Memory B cell (primary cell): ENCODE measurements at regions not wholly inside any gene's neighbourhood (a gene's known extent, or its start where the extent isn't known, plus 50 kb on each side); places are given as distances from the start of the nearest gene placed in this dataset.

ENCODE experiments used
- ATAC-seq: fragments of 150-1000 bp; cut with Tn5 transposase; 2 replicates; pipeline ENCODE4 v1.10.0; 2021; ENCODE audit warnings: low read depth, mild to moderate bottlenecking, moderate library complexity
- DNase-seq, 2 donors: peaks; one replicate each; pipeline ENCODE4 v3.0.0; 2022; ENCODE audit warnings: low spot score in 2 of 2
- H3K27ac Mint-ChIP-seq: one replicate; pipeline ENCODE4 v1.8.0; 2022; ENCODE audit warnings: mild to moderate bottlenecking, moderate library complexity, mixed read lengths
- H3K27me3 Mint-ChIP-seq: one replicate; pipeline ENCODE4 v1.8.0; 2022; ENCODE audit warnings: mixed read lengths
- H3K36me3 Mint-ChIP-seq: one replicate; pipeline ENCODE4 v1.8.0; 2022; ENCODE audit warnings: mild to moderate bottlenecking, mixed read lengths
- H3K4me1 Mint-ChIP-seq: one replicate; pipeline ENCODE4 v1.8.0; 2022; ENCODE audit warnings: mixed read lengths
- H3K4me3 Mint-ChIP-seq: one replicate; pipeline ENCODE4 v1.8.0; 2022; ENCODE audit warnings: mild to moderate bottlenecking, moderate library complexity, mixed read lengths
- H3K9me3 Mint-ChIP-seq: one replicate; pipeline ENCODE4 v1.8.0; 2022; ENCODE audit warnings: mixed read lengths

GRCh38 chr11:134669796-134670195 is 257.8 kb upstream of the B3GAT1 start:
- no peak for DNase-seq
- Mint-ChIP-seq H3K27me3 (peaks cover 13% of the 10 kb centered on the region), H3K4me1 (no peaks in the 10 kb centered on the region), H3K9me3 (peaks cover 2% of the 10 kb centered on the region), H3K4me3 (no peak overlapping the region), H3K27ac (no peak overlapping the region), H3K36me3 (no peaks in the 10 kb centered on the region)
- no peak for ATAC-seq

DNA sequence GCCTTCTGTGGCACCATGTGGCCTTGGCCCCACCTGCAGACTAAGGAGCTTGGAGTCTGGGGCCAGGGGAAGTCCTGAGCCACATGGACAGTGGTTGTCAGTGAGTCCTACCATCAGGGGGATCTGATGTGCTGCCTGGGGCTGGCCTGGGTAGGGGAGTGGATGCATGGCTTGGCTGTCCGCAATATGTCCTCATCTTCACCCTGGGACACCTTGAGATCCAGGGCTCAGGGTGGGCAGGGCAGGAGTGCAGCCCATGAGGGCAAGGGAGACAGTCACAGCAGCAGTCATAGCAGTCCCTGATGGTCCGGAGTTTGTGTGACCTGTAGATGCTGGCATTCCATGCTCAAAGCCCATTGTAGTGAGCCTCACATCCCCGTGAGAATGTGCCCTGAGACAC is 256.8 kb upstream of the B3GAT1 start:
- H3K27me3 Mint-ChIP-seq = peaks cover 13% of the 10 kb centered on the region
- no peaks in the 10 kb centered on the region for H3K36me3 Mint-ChIP-seq
- ATAC-seq = no peak

GRCh38 chr11:134668076-134668475 is 256.0 kb upstream of the B3GAT1 start:
- H3K36me3 Mint-ChIP-seq = no peaks in the 10 kb centered on the region
- H3K4me1 Mint-ChIP-seq = no peaks in the 10 kb centered on the region
- no peak overlapping the region for H3K27ac Mint-ChIP-seq
- H3K9me3 Mint-ChIP-seq = peaks cover 2% of the 10 kb centered on the region
- ATAC-seq (no peak), DNase-seq (no peak)
- H3K27me3 Mint-ChIP-seq = peaks cover 13% of the 10 kb centered on the region
- H3K4me3 Mint-ChIP-seq = no peak overlapping the region

More for the DNA sequence above, 256.8 kb upstream of the B3GAT1 start:
- no peaks in the 10 kb centered on the region for H3K4me1 Mint-ChIP-seq
- H3K4me3 Mint-ChIP-seq = no peak overlapping the region
- H3K9me3 Mint-ChIP-seq = peaks cover 2% of the 10 kb centered on the region
- DNase-seq = no peak
- no peak overlapping the region for H3K27ac Mint-ChIP-seq

DNA sequence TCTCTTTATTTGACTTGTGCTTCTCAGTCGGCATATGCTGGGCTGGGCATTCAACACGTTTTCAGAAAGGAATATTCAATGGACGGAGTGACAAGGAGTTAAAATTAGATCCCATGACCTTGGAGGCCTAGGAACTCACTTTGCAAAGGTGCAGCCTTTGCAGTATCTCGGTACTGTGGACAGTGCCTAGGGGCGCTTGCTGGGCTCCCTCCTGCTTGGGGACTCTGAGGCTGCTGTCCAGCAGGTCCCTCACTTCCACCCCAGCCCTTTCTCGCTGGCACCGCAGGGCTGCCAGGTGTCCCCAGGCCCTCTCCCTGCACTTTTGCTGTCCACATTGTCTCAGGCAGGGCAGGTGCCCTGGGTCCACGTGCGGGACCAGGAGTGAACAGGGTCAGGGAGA is 255.5 kb upstream of the B3GAT1 start:
- no peak overlapping the region for H3K27ac Mint-ChIP-seq
- ATAC-seq = no peak

DNA sequence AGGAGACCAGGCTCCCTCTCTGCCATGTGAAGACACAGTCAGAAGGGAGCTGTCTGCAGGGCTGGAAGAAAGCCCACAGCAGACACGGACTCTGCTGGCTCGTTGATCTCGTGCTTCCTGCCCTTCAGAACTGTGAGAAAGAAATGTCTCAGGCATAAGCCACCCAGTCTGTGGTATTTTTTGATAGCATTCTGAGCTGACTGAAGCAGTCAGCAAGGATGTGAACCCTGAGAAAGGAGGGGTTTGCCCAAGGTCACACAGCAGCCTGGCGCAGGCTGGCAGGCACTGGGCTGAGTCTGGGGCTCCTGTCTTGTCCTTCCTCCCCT is 255.1 kb upstream of the B3GAT1 start:
- H3K4me1 Mint-ChIP-seq = no peaks in the 10 kb centered on the region
- H3K36me3 Mint-ChIP-seq = no peaks in the 10 kb centered on the region
- peaks cover 13% of the 10 kb centered on the region for H3K27me3 Mint-ChIP-seq
- H3K27ac Mint-ChIP-seq = no peak overlapping the region
- no peak overlapping the region for H3K4me3 Mint-ChIP-seq
- DNase-seq (no peak), ATAC-seq (no peak)
- H3K9me3 Mint-ChIP-seq = peaks cover 2% of the 10 kb centered on the region

More for the DNA sequence above, 255.5 kb upstream of the B3GAT1 start:
- H3K36me3 Mint-ChIP-seq = no peaks in the 10 kb centered on the region
- H3K9me3 Mint-ChIP-seq = peaks cover 2% of the 10 kb centered on the region
- H3K4me1 Mint-ChIP-seq = no peaks in the 10 kb centered on the region
- no peak for DNase-seq
- H3K27me3 Mint-ChIP-seq = peaks cover 13% of the 10 kb centered on the region
- no peak overlapping the region for H3K4me3 Mint-ChIP-seq

- no peak for DNase-seq
- H3K9me3 Mint-ChIP-seq = peaks cover 4% of the 10 kb centered on the region
- H3K36me3 Mint-ChIP-seq = no peaks in the 10 kb centered on the region
- H3K4me1 Mint-ChIP-seq = no peaks in the 10 kb centered on the region
- H3K27ac Mint-ChIP-seq = no peak overlapping the region
- ATAC-seq = no peak
- H3K27me3 Mint-ChIP-seq = peaks cover 13% of the 10 kb centered on the region
- no peak overlapping the region for H3K4me3 Mint-ChIP-seq
Observed at GRCh38 chr11:134666273-134667174, 254.5 kb upstream of the B3GAT1 start.

DNA sequence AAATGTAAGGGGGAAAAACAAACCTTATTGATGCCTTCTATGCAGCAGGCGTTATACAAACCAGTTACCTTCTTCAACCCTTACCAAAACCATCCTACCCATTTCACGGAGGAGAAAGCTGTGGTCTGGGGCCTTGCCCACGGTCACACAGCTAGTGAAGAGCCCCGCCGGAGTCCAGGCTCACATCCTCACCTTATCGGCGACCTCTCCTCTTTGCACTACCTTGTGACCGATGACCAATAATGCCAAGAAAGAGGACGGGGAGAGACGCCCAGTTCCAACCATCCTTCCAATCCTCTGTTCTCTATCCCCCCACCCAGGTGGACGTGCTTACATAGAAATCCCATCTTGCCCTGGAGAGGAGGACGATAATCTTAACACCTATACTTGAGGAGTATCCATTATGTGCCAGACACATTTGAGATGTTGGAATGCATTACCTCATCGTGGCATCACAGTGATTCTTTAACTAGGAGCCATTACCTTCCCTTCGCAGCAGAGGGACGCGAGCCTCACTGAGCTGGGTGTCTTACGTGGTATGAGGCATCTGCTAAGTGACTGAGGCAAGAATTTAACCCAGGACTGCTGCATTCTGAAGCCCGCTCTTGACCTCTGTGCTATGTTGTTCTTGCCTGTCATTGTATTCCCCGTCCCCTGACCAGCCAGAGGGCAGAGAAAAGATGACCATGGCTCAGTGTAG is 253.7 kb upstream of the B3GAT1 start:
- no peaks in the 10 kb centered on the region for H3K36me3 Mint-ChIP-seq
- H3K27me3 Mint-ChIP-seq = peaks cover 9% of the 10 kb centered on the region

DNA sequence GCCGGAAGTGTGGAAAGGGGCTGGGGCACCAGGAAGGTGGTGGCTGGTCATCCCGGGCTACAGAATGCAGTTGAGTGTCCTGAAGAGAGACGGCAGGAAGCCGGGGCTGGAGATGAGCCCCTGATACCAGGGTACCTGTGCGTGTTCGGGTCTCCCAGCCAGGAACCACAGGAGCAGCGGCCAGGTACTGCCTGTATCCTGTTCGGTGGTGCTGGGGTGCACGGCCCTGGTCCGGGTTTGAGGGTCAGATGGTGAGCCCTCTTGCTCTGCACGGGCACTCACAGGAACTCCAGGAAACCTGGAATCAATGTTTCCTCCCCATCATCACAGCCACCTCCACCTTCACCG is 253.1 kb upstream of the B3GAT1 start:
- Mint-ChIP-seq H3K27me3 (peaks cover 6% of the 10 kb centered on the region), H3K36me3 (no peaks in the 10 kb centered on the region), H3K27ac (no peak overlapping the region), H3K9me3 (peaks cover 7% of the 10 kb centered on the region), H3K4me1 (no peaks in the 10 kb centered on the region), H3K4me3 (no peak overlapping the region)
- ATAC-seq (no peak), DNase-seq (no peak)

More for the DNA sequence above, 253.7 kb upstream of the B3GAT1 start:
- no peak overlapping the region for H3K27ac Mint-ChIP-seq
- ATAC-seq (no peak), DNase-seq (no peak)
- H3K4me3 Mint-ChIP-seq = no peak overlapping the region
- H3K9me3 Mint-ChIP-seq = peaks cover 5% of the 10 kb centered on the region
- H3K4me1 Mint-ChIP-seq = no peaks in the 10 kb centered on the region

GRCh38 chr11:134664447-134665187 is 252.6 kb upstream of the B3GAT1 start:
- no peak overlapping the region for H3K27ac Mint-ChIP-seq
- no peaks in the 10 kb centered on the region for H3K36me3 Mint-ChIP-seq
- no peaks in the 10 kb centered on the region for H3K4me1 Mint-ChIP-seq
- peaks cover 8% of the 10 kb centered on the region for H3K9me3 Mint-ChIP-seq
- H3K4me3 Mint-ChIP-seq = no peak overlapping the region
- ATAC-seq = no peak
- DNase-seq = no peak
- peaks cover 6% of the 10 kb centered on the region for H3K27me3 Mint-ChIP-seq

GRCh38 chr11:134663506-134664313 is 251.7 kb upstream of the B3GAT1 start:
- no peaks in the 10 kb centered on the region for H3K36me3 Mint-ChIP-seq

GRCh38 chr11:134662629-134663360 is 250.8 kb upstream of the B3GAT1 start:
- ATAC-seq = no peak
- peaks cover 8% of the 10 kb centered on the region for H3K9me3 Mint-ChIP-seq

More at GRCh38 chr11:134663506-134664313, 251.7 kb upstream of the B3GAT1 start:
- peaks cover 8% of the 10 kb centered on the region for H3K9me3 Mint-ChIP-seq
- H3K4me1 Mint-ChIP-seq = no peaks in the 10 kb centered on the region
- ATAC-seq (no peak), DNase-seq (no peak)
- no peak overlapping the region for H3K27ac Mint-ChIP-seq
- peaks cover 5% of the 10 kb centered on the region for H3K27me3 Mint-ChIP-seq
- no peak overlapping the region for H3K4me3 Mint-ChIP-seq

GRCh38 chr11:134661660-134662059 is 249.6 kb upstream of the B3GAT1 start:
- Mint-ChIP-seq H3K27ac (no peak overlapping the region), H3K9me3 (peaks cover 7% of the 10 kb centered on the region), H3K4me3 (no peak overlapping the region), H3K27me3 (no peaks in the 10 kb centered on the region), H3K4me1 (no peaks in the 10 kb centered on the region), H3K36me3 (no peaks in the 10 kb centered on the region)
- DNase-seq = peak in 1 of 2 donors; percentile 2
- ATAC-seq = no peak

More at GRCh38 chr11:134662629-134663360, 250.8 kb upstream of the B3GAT1 start:
- H3K4me3 Mint-ChIP-seq = no peak overlapping the region
- no peaks in the 10 kb centered on the region for H3K36me3 Mint-ChIP-seq
- no peak overlapping the region for H3K27ac Mint-ChIP-seq
- DNase-seq = no peak
- H3K4me1 Mint-ChIP-seq = no peaks in the 10 kb centered on the region
- H3K27me3 Mint-ChIP-seq = no peaks in the 10 kb centered on the region

DNA sequence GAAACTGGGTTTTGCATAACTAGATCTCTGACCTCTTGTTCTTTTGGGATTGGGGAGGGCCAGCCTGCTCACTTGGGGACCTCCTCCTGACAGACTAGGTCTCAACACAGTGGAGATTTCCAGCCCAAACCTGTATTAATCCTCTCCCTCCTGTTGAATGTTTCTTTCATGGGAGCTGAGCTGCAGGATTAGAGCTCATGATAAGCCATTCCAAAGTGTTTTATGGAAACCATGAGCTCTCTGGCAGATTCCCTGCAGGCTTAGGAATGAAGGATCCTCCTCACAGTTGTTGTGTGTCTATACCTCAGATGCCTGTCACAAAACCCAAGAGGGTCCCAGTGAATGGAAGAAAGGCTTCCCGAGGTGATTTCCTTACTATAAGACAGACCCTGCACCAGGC is 248.4 kb upstream of the B3GAT1 start:
- no peaks in the 10 kb centered on the region for H3K4me1 Mint-ChIP-seq
- no peak for ATAC-seq

More for the DNA sequence above, 248.4 kb upstream of the B3GAT1 start:
- Mint-ChIP-seq H3K27me3 (no peaks in the 10 kb centered on the region), H3K9me3 (peaks cover 7% of the 10 kb centered on the region), H3K36me3 (no peaks in the 10 kb centered on the region), H3K4me3 (no peak overlapping the region), H3K27ac (no peak overlapping the region)
- DNase-seq = no peak
